HepG2 (cell line): ENCODE measurements at regions not wholly inside any gene's neighbourhood (a gene's known extent, or its start where the extent isn't known, plus 50 kb on each side); places are given as distances from the start of the nearest gene placed in this dataset.
A peak's percentile ranks its signal among the peaks of the same experiment; 100 is the strongest.

Source experiments
- EP300 ChIP-seq, 3 experiments: sonication (generic) in 1 of 3; formaldehyde crosslinking in 1 of 3; IDR thresholded peaks; 2 replicates each; pipeline versions ENCODE4 v1.5.1 to v1.6.1; 2011 to 2020; ENCODE audit warnings: low read depth in 2 of 3, low read length in 2 of 3, borderline replicate concordance in 1 of 3, improper control_type of control experiment in 1 of 3, mild to moderate bottlenecking in 1 of 3, missing genetic modification reagents in 1 of 3, moderate library complexity in 1 of 3
- JARID2 ChIP-seq: sonication (generic); formaldehyde crosslinking; IDR thresholded peaks from 2 replicates; pipeline ENCODE4 v1.8.1; 2023; ENCODE audit warnings: missing genetic modification reagents, inconsistent platforms; ENCODE audit not compliant: insufficient replicate concordance
- NRL ChIP-seq: sonication (generic); formaldehyde crosslinking; IDR thresholded peaks from 2 replicates; pipeline ENCODE4 v1.5.0; 2020; ENCODE audit warnings: missing genetic modification reagents, mild to moderate bottlenecking, moderate library complexity, borderline replicate concordance
- RFX1 ChIP-seq: fragments of 450-650 bp; IDR thresholded peaks from 2 replicates; pipeline ENCODE4 v1.6.1; 2017
- SMAD9 ChIP-seq: sonication (generic); formaldehyde crosslinking; IDR thresholded peaks from 2 replicates; pipeline ENCODE4 v1.5.1; 2020; ENCODE audit warnings: mild to moderate bottlenecking, missing genetic modification reagents
- ZBTB7A ChIP-seq: sonication (generic); formaldehyde crosslinking; IDR thresholded peaks from 2 replicates; pipeline ENCODE4 v1.8.0; 2022; ENCODE audit warnings: mild to moderate bottlenecking, missing genetic modification reagents
- ZFP36L1 ChIP-seq: sonication (generic); formaldehyde crosslinking; IDR thresholded peaks from 2 replicates; pipeline ENCODE4 v1.8.0; 2022; ENCODE audit warnings: mild to moderate bottlenecking, missing genetic modification reagents, moderate library complexity
- ZFX ChIP-seq: sonication (generic); formaldehyde crosslinking; IDR thresholded peaks from 2 replicates; pipeline ENCODE4 v1.4.0; 2020; ENCODE audit warnings: mild to moderate bottlenecking, low read depth, missing genetic modification reagents, moderate library complexity
- ZNF296 ChIP-seq: sonication (generic); formaldehyde crosslinking; conservative IDR thresholded peaks from 2 replicates; pipeline ENCODE4 v1.5.0; 2020; ENCODE audit warnings: mild to moderate bottlenecking, missing genetic modification reagents
- ZNF589 ChIP-seq: sonication (generic); formaldehyde crosslinking; conservative IDR thresholded peaks from 2 replicates; pipeline ENCODE4 v1.8.0; 2022; ENCODE audit warnings: mild to moderate bottlenecking, moderate library complexity, missing genetic modification reagents
- TF ChIP-seq, protein P1 (sequence below): sonication (generic); formaldehyde crosslinking; IDR thresholded peaks from 2 replicates; pipeline ENCODE4 v1.5.1; 2020; ENCODE audit warnings: missing genetic modification reagents, mild to moderate bottlenecking, borderline replicate concordance
- TF ChIP-seq, protein P2 (sequence below): sonication (generic); formaldehyde crosslinking; IDR thresholded peaks from 2 replicates; pipeline ENCODE4 v1.5.0; 2020; ENCODE audit warnings: mild to moderate bottlenecking, missing genetic modification reagents
- TF ChIP-seq, protein P3 (sequence below): sonication (generic); formaldehyde crosslinking; IDR thresholded peaks from 2 replicates; pipeline ENCODE4 v1.4.0; 2020; ENCODE audit warnings: missing genetic modification reagents
- TF ChIP-seq, protein P4 (sequence below): sonication (generic); formaldehyde crosslinking; conservative IDR thresholded peaks from 2 replicates; pipeline ENCODE4 v1.4.0; 2020; ENCODE audit warnings: missing genetic modification reagents
- TF ChIP-seq, protein P5 (sequence below): sonication (generic); formaldehyde crosslinking; IDR thresholded peaks from 2 replicates; pipeline ENCODE4 v1.4.0; 2020; ENCODE audit warnings: missing genetic modification reagents, borderline replicate concordance
- TF ChIP-seq, protein P6 (sequence below): sonication (generic); formaldehyde crosslinking; IDR thresholded peaks from 2 replicates; pipeline ENCODE4 v1.4.0; 2020; ENCODE audit warnings: missing genetic modification reagents, borderline replicate concordance

DNA sequence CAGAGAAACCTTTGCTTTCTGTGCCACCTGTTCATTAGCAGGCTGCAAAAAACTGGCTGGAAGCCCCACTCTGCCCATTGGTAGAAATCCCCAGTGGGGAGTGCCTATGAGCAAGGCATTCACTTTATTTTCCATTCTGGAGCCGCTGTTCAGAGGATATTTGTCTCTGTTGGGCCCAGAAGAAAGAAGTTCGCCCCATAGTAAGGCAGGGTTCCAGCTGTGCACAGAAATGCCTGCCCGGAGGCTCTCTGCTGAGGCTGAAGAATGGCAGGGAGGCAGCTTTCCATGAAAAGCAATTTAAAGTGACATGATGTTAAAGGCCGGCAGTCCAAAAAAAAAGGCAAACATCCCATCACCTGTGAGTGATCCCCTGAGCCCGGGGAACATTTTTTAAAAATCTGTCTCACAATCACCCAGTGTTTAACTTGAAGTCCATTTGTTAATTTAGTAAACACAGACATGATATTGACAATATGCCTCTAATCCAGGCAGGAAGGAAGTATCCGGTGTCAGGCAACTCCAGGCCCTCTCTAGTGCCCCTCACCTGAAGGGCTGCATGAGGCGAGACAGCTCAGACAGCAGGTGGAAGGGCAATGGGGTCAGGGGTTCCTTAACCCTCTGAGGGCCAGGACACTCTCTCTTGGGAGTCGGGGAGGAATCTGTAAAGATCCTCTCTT, 265.1 kb upstream of the SIX2 start (continued):
- TF ChIP-seq NRL (no peak), ZNF296 (CRISPR knock-in tag) (no peak), RFX1 (no peak), JARID2 (CRISPR knock-in tag) (no peak), SMAD9 (no peak), ZFX (CRISPR knock-in tag) (peak; percentile 77), ZFP36L1 (CRISPR knock-in tag) (no peak), EP300 (IDR thresholded peaks at IDR 0.05; ENCODE audit: low read depth in 2 of 2, low read length in 2 of 2) (peak; percentile 58 to 96; a peak in 2 of 4 replicates), EP300 (CRISPR knock-in tag; IDR thresholded peaks at IDR 0.05; ENCODE audit: borderline replicate concordance) (peak; percentile 92), ZNF589 (CRISPR knock-in tag) (no peak), ZBTB7A (peak; percentile 74)
- TF ChIP-seq, protein P1, sequence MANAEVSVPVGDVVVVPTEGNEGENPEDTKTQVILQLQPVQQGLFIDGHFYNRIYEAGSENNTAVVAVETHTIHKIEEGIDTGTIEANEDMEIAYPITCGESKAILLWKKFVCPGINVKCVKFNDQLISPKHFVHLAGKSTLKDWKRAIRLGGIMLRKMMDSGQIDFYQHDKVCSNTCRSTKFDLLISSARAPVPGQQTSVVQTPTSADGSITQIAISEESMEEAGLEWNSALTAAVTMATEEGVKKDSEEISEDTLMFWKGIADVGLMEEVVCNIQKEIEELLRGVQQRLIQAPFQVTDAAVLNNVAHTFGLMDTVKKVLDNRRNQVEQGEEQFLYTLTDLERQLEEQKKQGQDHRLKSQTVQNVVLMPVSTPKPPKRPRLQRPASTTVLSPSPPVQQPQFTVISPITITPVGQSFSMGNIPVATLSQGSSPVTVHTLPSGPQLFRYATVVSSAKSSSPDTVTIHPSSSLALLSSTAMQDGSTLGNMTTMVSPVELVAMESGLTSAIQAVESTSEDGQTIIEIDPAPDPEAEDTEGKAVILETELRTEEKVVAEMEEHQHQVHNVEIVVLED, result peak; percentile 38; the same call in 1 of the 2 replicates
- TF ChIP-seq, protein P2, sequence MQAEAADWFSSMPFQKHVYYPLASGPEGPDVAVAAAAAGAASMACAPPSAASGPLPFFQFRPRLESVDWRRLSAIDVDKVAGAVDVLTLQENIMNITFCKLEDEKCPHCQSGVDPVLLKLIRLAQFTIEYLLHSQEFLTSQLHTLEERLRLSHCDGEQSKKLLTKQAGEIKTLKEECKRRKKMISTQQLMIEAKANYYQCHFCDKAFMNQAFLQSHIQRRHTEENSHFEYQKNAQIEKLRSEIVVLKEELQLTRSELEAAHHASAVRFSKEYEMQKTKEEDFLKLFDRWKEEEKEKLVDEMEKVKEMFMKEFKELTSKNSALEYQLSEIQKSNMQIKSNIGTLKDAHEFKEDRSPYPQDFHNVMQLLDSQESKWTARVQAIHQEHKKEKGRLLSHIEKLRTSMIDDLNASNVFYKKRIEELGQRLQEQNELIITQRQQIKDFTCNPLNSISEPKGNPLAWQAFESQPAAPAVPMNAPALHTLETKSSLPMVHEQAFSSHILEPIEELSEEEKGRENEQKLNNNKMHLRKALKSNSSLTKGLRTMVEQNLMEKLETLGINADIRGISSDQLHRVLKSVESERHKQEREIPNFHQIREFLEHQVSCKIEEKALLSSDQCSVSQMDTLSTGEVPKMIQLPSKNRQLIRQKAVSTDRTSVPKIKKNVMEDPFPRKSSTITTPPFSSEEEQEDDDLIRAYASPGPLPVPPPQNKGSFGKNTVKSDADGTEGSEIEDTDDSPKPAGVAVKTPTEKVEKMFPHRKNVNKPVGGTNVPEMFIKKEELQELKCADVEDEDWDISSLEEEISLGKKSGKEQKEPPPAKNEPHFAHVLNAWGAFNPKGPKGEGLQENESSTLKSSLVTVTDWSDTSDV (CRISPR knock-in tag), result no peak
- TF ChIP-seq, protein P3, sequence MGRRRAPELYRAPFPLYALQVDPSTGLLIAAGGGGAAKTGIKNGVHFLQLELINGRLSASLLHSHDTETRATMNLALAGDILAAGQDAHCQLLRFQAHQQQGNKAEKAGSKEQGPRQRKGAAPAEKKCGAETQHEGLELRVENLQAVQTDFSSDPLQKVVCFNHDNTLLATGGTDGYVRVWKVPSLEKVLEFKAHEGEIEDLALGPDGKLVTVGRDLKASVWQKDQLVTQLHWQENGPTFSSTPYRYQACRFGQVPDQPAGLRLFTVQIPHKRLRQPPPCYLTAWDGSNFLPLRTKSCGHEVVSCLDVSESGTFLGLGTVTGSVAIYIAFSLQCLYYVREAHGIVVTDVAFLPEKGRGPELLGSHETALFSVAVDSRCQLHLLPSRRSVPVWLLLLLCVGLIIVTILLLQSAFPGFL (CRISPR knock-in tag), result no peak
- TF ChIP-seq, protein P4, sequence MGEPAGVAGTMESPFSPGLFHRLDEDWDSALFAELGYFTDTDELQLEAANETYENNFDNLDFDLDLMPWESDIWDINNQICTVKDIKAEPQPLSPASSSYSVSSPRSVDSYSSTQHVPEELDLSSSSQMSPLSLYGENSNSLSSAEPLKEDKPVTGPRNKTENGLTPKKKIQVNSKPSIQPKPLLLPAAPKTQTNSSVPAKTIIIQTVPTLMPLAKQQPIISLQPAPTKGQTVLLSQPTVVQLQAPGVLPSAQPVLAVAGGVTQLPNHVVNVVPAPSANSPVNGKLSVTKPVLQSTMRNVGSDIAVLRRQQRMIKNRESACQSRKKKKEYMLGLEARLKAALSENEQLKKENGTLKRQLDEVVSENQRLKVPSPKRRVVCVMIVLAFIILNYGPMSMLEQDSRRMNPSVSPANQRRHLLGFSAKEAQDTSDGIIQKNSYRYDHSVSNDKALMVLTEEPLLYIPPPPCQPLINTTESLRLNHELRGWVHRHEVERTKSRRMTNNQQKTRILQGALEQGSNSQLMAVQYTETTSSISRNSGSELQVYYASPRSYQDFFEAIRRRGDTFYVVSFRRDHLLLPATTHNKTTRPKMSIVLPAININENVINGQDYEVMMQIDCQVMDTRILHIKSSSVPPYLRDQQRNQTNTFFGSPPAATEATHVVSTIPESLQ (CRISPR knock-in tag), result no peak
- TF ChIP-seq, protein P5, sequence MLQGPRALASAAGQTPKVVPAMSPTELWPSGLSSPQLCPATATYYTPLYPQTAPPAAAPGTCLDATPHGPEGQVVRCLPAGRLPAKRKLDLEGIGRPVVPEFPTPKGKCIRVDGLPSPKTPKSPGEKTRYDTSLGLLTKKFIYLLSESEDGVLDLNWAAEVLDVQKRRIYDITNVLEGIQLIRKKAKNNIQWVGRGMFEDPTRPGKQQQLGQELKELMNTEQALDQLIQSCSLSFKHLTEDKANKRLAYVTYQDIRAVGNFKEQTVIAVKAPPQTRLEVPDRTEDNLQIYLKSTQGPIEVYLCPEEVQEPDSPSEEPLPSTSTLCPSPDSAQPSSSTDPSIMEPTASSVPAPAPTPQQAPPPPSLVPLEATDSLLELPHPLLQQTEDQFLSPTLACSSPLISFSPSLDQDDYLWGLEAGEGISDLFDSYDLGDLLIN, result no peak
- TF ChIP-seq, protein P6, sequence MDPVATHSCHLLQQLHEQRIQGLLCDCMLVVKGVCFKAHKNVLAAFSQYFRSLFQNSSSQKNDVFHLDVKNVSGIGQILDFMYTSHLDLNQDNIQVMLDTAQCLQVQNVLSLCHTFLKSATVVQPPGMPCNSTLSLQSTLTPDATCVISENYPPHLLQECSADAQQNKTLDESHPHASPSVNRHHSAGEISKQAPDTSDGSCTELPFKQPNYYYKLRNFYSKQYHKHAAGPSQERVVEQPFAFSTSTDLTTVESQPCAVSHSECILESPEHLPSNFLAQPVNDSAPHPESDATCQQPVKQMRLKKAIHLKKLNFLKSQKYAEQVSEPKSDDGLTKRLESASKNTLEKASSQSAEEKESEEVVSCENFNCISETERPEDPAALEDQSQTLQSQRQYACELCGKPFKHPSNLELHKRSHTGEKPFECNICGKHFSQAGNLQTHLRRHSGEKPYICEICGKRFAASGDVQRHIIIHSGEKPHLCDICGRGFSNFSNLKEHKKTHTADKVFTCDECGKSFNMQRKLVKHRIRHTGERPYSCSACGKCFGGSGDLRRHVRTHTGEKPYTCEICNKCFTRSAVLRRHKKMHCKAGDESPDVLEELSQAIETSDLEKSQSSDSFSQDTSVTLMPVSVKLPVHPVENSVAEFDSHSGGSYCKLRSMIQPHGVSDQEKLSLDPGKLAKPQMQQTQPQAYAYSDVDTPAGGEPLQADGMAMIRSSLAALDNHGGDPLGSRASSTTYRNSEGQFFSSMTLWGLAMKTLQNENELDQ (CRISPR knock-in tag), result no peak
